OCI-LY7 (cell line): ENCODE measurements at regions not wholly inside any gene's neighbourhood (a gene's known extent, or its start where the extent isn't known, plus 50 kb on each side); places are given as distances from the start of the nearest gene placed in this dataset.

ENCODE experiments used
- BruUV-seq: library from RNA; stranded (reverse); fragments of 400-500 nt; replicated peaks from 2 replicates; lab custom pipeline; 2021; lab: Mats Ljungman, UMichigan
- CTCF ChIA-PET: fragments of 300-600 bp; sonication (Branson Sonifier 250); formaldehyde crosslinking; loops from one replicate; lab custom pipeline; 2022; ENCODE audit warnings: antibody characterized with exemption; ENCODE audit not compliant: unreplicated experiment; lab: Charles Lee
- POLR2A ChIA-PET: fragments of 300-600 bp; sonication (Branson Sonifier 250); formaldehyde crosslinking; loops from one replicate; lab custom pipeline; 2022; ENCODE audit warnings: antibody characterized with exemption; lab: Charles Lee
- DNase-seq: peaks from one replicate; pipeline ENCODE4 v3.0.0-alpha.2; 2015; ENCODE audit warnings: low spot score
- H2AFZ ChIP-seq: fragments of 200-600 bp; sonication (generic), shearing (Covaris generic); 2 replicates; pipeline ENCODE4 v1.6.1; 2014; ENCODE audit warnings: mild to moderate bottlenecking, antibody characterized with exemption, low read length, moderate library complexity
- H3K27ac ChIP-seq: fragments of 200-600 bp; sonication (generic); 2 replicates; pipeline ENCODE4 v1.5.1; 2014; ENCODE audit warnings: mixed run types, low read depth, mild to moderate bottlenecking, moderate library complexity, low read length, inconsistent platforms; ENCODE audit not compliant: poor library complexity, severe bottlenecking
- H3K36me3 ChIP-seq: fragments of 200-600 bp; sonication (generic); 2 replicates; pipeline ENCODE4 v1.6.1; 2014; ENCODE audit warnings: mild to moderate bottlenecking, antibody characterized with exemption, low read length, moderate library complexity, mixed read lengths; ENCODE audit not compliant: insufficient read depth
- H3K4me1 ChIP-seq: fragments of 200-600 bp; sonication (generic); 2 replicates; pipeline ENCODE4 v1.5.1; 2014; ENCODE audit warnings: mild to moderate bottlenecking, low read length; ENCODE audit not compliant: insufficient read depth, poor library complexity, severe bottlenecking
- H3K4me2 ChIP-seq: fragments of 200-600 bp; sonication (generic); 2 replicates; pipeline ENCODE4 v1.6.1; 2014; ENCODE audit warnings: mild to moderate bottlenecking, low read length
- H3K4me3 ChIP-seq: fragments of 200-600 bp; sonication (generic); 2 replicates; pipeline ENCODE4 v1.5.1; 2014; ENCODE audit warnings: mild to moderate bottlenecking, low read depth, low read length; ENCODE audit not compliant: poor library complexity, severe bottlenecking
- H3K79me2 ChIP-seq: fragments of 200-600 bp; sonication (generic); 2 replicates; pipeline ENCODE4 v1.6.1; 2016; ENCODE audit warnings: low read depth, mild to moderate bottlenecking, low read length, moderate library complexity, mixed read lengths; ENCODE audit not compliant: insufficient read depth
- H3K9me2 ChIP-seq: fragments of 200-600 bp; sonication (generic); 2 replicates; pipeline ENCODE4 v1.6.1; 2016; ENCODE audit warnings: mild to moderate bottlenecking, low read length, mixed read lengths; ENCODE audit not compliant: insufficient read depth
- H3K9me3 ChIP-seq: fragments of 200-600 bp; sonication (generic); 2 replicates; pipeline ENCODE4 v1.6.1; 2014; ENCODE audit warnings: mild to moderate bottlenecking, mixed run types, low read length, mixed read lengths
- H4K20me1 ChIP-seq: fragments of 200-600 bp; sonication (generic); 2 replicates; pipeline ENCODE4 v1.6.1; 2014; ENCODE audit warnings: mild to moderate bottlenecking, antibody characterized with exemption, low read length, moderate library complexity, mixed read lengths; ENCODE audit not compliant: insufficient read depth
- CTCF ChIP-seq: fragments of 200-600 bp; sonication (generic); conservative IDR thresholded peaks from 2 replicates; pipeline ENCODE4 v1.5.1; 2014; ENCODE audit warnings: mild to moderate bottlenecking, antibody characterized with exemption, low read length, moderate library complexity, mixed read lengths
- EZH2phosphoT487 ChIP-seq: fragments of 200-600 bp; sonication (generic); IDR thresholded peaks from 2 replicates; pipeline ENCODE4 v1.6.1; 2018; ENCODE audit warnings: low read depth, borderline replicate concordance, mild to moderate bottlenecking, mixed run types, antibody characterized with exemption, low read length, moderate library complexity, mixed read lengths
- intact Hi-C: fragments of 100-400 bp; cut with micrococcal nuclease; formaldehyde crosslinking; loops from one replicate; pipeline ENCODE4 v1.10.0; 2022; ENCODE audit not compliant: unreplicated experiment

- intact Hi-C loops = no loop called here
- 0 out of 2 replicates have a peak, but pooled peaks cover 4% of the 10 kb centered on the region for H3K9me3 ChIP-seq
- TF ChIP-seq EZH2phosphoT487 = no peak
- TF ChIP-seq CTCF = no peak
- H3K36me3 ChIP-seq = no peaks in the 10 kb centered on the region
- no peak for DNase-seq
- no peak overlapping the region for H3K4me2 ChIP-seq
- no peaks in the 10 kb centered on the region for H3K79me2 ChIP-seq
- no TSS peak for BruUV-seq
- no peaks in the 10 kb centered on the region for H3K4me1 ChIP-seq
- ChIA-PET CTCF (no interaction called here), POLR2A (no interaction called here)
- no peaks in the 10 kb centered on the region for H4K20me1 ChIP-seq
- H3K27ac ChIP-seq = no peak overlapping the region
- H3K4me3 ChIP-seq = no peak overlapping the region
- H3K9me2 ChIP-seq = no peaks in the 10 kb centered on the region
- H2AFZ ChIP-seq = no peak overlapping the region
These were observed 135.8 kb downstream of the PCSK1 start for GRCh38 chr5:96297290-96297689.

DNA sequence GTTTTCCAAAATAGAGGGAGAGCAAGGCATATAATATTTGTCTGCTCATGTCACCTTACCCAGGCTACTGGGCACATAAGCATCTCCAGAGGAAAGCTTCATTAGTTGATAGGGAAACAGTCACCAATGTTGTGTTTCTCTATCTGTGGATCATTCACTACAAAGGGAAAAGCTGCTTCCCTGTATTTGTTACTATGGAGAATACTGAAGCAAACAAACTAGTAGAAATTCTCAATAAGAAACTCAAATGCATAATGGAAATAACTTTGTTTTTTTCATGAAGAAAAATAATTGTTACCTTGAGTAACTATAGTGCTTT lies 138.2 kb downstream of the PCSK1 start:
- BruUV-seq = no TSS peak
- no peak overlapping the region for H3K4me2 ChIP-seq
- DNase-seq = no peak
- no peaks in the 10 kb centered on the region for H3K4me1 ChIP-seq
- H3K9me2 ChIP-seq = no peaks in the 10 kb centered on the region
- H3K27ac ChIP-seq = no peak overlapping the region
- H3K9me3 ChIP-seq = no peaks in the 10 kb centered on the region
- intact Hi-C loops = no loop called here
- no peaks in the 10 kb centered on the region for H3K36me3 ChIP-seq
- ChIA-PET POLR2A (interaction anchor here (1.4 kb wide), 1 partner anchor 10 kb away, joined by 3 read pairs; no protein-coding TSS in a partner anchor), CTCF (no interaction called here)
- H3K4me3 ChIP-seq = no peak overlapping the region
- no peak overlapping the region for H2AFZ ChIP-seq
- no peak for TF ChIP-seq EZH2phosphoT487
- no peak for TF ChIP-seq CTCF
- no peaks in the 10 kb centered on the region for H4K20me1 ChIP-seq
- H3K79me2 ChIP-seq = no peaks in the 10 kb centered on the region

DNA sequence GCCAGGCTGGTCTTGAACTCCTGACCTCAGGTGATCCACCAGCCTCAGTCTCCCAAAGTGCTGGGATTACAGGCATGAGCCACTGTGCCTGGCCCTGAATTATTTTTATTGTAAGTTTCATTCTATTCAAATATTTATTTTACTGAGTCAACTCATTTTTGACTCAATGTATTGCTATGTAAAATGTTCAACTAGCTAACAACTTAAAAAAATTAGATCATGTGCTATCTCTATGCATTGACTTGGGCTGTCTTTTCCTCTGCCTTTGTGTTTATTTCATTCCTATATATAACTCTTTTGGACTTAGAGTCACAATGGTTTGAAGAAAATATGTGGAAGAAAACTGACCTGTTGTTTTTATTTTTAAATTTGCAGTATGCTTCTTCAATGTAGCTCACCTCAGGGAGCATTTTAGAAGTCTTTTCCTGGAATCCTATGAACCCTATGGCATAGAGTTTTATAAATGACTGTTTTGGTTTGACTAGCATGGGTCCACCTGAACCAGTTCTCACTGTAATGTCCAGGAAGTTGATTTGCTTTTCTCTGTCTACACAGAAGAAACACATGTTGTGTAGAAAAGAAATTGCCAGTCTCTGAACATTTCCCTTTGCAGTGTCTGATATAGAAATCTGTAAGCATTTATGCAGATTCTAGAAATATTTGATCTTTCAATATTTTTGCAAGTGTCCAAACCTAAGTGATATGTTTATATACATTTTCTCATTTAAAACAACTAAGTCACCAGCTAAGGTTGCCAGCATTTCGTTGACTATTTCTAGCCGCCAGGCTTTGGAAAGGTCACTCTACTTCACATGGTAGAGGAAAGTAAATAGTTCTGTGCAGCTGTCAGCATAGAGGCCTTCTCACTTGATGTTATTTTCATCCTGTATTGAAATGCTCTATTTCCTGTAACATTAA lies 138.8 kb downstream of the PCSK1 start:
- Histone ChIP-seq H2AFZ (no peak overlapping the region), H3K79me2 (no peaks in the 10 kb centered on the region), H4K20me1 (no peaks in the 10 kb centered on the region), H3K9me3 (no peaks in the 10 kb centered on the region), H3K36me3 (no peaks in the 10 kb centered on the region), H3K4me2 (no peak overlapping the region), H3K9me2 (no peaks in the 10 kb centered on the region), H3K27ac (no peak overlapping the region), H3K4me1 (no peaks in the 10 kb centered on the region), H3K4me3 (no peak overlapping the region)
- intact Hi-C loops = no loop called here
- CTCF ChIA-PET = no interaction called here
- BruUV-seq = no TSS peak
- no peak for TF ChIP-seq CTCF
- no peak for TF ChIP-seq EZH2phosphoT487
- POLR2A ChIA-PET = interaction anchor here (0.6 to 1.4 kb wide), 4 partner anchors 9 to 173 kb away, joined by 3 to 4 read pairs (median 3); no protein-coding TSS in a partner anchor
- no peak for DNase-seq
